HS-5 (cell line): ENCODE measurements at regions not wholly inside any gene's neighbourhood (a gene's known extent, or its start where the extent isn't known, plus 50 kb on each side); places are given as distances from the start of the nearest gene placed in this dataset.

Source experiments
- DNase-seq: peaks from one replicate; pipeline ENCODE4 v3.0.0-alpha.2; 2012; ENCODE audit warnings: low read depth

DNA sequence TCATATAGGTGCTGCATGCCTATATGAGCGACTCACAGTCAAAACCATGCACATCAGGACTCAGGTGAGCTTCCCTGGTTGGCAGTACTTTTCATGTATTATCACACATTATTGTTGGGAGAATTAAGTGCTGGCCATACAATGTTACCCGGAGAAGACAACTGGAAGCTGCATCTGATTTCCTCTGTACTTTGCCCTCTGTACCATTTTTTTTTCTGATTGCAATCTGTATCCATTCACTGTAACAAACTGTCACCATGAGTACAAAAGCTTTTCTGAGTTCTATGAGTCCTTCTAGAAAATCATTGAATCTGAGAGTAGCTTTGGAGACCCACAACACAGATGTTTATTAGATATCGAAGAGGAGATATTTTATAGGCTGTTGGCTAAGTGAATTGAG is 651.0 kb downstream of the NR2F1-AS1 start:
- no peak for DNase-seq

DNA sequence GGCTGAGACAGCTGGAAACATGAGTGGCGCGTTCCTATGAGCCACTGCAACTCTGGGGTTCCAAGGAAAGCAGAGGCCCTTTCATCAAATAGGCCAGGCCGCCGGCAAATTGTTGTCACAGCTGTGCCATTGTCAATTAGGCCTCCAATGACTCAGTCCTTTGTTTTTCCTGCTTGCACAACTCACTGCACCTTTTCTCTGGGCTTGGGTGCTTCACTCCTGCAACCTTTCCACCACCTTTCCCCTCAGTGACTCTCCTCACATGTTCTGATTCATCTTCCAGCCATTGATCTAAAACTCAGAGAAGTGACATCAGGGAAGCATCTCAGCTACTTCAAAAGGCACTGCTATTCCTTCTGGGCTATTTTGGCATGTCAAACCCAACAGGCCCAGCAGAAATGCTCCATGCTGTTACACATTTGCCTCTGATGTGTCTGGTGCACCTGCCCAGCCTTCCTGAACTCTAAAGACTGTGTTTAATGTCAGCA is 653.7 kb downstream of the NR2F1-AS1 start:
- no peak for DNase-seq

- no peak for DNase-seq
These were observed 657.1 kb downstream of the NR2F1-AS1 start for GRCh38 chr5:92923885-92924284.

GRCh38 chr5:92922231-92922967 is 658.6 kb downstream of the NR2F1-AS1 start:
- DNase-seq = no peak

GRCh38 chr5:92917044-92917443 is 664.0 kb downstream of the NR2F1-AS1 start:
- no peak for DNase-seq

DNA sequence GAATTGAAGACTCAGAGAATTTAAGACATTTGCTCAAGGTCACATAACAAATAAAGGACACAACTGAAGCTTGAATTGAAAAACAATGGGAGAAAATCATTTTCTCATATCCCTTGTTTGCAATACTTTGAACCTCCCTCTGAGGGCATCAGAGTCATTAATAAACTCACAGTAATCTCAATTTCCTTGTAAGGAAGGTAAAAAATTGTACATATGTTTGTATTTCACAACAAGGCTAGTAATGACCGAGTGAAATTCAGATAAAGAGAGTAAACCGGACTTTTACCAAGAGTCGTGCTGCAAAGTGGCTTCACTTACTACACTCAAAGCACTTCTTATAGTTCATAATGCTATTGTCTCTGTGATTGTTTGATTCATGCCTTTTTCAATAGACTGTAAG is 665.0 kb downstream of the NR2F1-AS1 start:
- no peak for DNase-seq

DNA sequence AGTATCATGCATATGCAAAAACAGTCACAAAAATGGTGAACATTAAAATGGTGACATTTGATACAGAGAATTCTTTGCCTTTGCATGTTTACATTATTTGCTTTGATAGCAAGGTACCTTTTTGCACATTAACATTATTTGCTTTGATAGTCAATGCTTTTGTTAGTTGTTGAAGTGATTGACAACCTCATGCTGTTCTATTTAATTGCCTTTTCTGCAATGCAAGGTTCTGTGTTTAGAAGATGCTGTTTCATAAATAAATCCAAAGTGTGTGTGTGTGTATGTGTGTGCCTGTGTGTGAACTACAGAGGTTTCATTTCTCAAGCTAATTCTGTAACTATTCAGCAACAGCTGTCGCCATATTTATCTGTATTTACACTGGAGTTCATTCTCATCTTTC is 668.7 kb downstream of the NR2F1-AS1 start:
- no peak for DNase-seq

DNA sequence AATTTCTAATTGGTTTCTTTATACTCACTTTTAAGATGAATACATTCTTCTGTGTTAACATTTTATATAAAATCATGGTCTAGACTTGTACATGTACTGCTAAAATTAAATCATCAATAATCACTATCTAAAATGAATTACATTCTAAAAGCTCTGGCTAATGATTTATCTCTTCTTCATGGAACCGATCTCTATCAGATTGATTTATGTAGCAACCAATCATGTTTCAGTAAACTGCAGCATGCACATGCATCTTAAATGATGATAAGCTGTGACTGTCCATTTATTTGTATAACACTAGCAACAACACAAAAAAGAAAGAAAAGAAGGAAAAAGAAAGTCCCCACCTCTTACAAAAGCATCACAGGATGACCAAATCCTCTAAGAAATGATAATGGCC is 669.2 kb downstream of the NR2F1-AS1 start:
- no peak for DNase-seq

DNA sequence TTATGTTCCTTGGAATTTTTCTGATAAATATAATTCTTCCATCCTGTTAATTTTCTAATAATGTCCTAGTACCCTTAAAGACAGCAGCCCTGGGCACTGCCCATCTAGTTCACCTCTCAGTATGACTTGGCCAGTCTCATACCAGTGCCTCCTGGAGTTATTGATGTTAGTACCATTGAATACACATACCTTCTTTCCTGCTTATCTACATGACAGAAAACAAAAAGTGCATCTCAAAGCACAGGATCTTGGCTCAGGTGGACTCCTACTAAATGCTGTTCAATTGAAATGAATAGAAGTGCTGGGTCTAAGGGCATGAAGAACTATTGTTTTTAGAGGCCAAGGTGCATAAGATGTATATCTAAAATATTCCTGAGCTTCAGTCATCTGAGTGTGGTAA is 669.7 kb downstream of the NR2F1-AS1 start:
- DNase-seq = no peak

- DNase-seq = no peak
These were observed 671.4 kb downstream of the NR2F1-AS1 start for GRCh38 chr5:92909602-92909962.

GRCh38 chr5:92908952-92909601 is 671.9 kb downstream of the NR2F1-AS1 start:
- DNase-seq = no peak

GRCh38 chr5:92907938-92908606 is 672.9 kb downstream of the NR2F1-AS1 start:
- peak; percentile 64 for DNase-seq

- no peak for DNase-seq
These were observed 674.1 kb downstream of the NR2F1-AS1 start for GRCh38 chr5:92906798-92907376.

GRCh38 chr5:92904021-92904420 is 677.0 kb downstream of the NR2F1-AS1 start:
- no peak for DNase-seq

DNA sequence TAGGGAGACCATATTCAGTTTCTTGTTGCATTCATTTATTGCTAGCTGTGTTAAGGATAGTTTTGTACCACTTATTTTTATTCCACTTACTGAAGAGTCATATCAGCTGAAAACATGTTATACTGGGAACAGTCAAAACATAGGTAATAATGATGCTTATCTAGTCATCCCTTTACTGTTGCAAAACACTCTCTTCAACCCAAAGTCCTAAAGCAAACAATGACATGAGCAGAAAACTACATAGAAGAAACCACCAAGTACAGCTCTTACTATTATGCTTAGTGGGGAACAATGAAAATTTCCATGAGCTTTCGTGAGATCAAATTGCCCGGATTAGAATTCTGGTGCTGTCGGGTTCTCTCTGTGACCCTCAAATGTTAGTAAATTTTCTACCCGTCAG is 681.4 kb downstream of the NR2F1-AS1 start:
- no peak for DNase-seq

- DNase-seq = no peak
These were observed 684.3 kb downstream of the NR2F1-AS1 start for GRCh38 chr5:92896722-92897121.

- peak; percentile 22 for DNase-seq
These were observed 690.2 kb downstream of the NR2F1-AS1 start for GRCh38 chr5:92890841-92891244.

DNA sequence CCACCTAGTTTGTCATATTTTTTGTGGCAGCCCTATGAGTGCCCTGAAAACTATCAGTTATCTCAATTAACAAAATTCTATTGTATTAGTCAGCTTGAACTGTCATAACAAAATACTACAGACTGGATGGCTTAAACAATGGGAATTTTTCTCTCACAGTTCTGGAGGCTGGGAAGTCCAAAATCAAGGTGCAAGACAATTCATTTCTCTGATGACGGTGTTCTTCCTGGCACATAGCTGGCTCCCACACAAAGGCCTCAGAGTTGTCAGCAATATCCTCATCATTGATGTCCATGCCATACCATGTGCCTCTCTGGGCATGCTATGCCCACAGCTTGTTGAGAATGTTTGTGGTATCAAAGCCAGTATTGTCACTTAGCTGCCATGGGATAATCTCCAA is 691.9 kb downstream of the NR2F1-AS1 start:
- DNase-seq = no peak

DNA sequence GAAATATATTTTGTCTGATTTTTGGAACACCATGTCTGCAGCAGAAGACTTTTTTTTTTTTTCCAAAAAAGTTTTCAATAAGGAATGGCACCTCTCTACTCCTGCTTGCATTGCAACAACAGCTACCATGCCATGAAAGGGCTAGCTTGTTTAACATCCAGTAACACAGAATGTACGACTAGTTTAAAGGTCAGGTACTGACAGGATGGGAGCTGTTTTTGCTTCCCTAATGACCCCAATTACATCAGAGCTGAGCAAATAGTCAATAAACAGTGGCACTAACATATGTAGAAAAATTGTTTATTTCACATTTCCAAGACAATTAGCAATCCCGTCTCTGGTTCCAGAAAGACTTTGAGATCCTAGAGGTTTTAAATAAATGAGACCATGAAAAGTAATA is 693.8 kb downstream of the NR2F1-AS1 start:
- DNase-seq = no peak

GRCh38 chr5:92886751-92887150 is 694.3 kb downstream of the NR2F1-AS1 start:
- DNase-seq = no peak

- DNase-seq = no peak
These were observed 695.1 kb downstream of the NR2F1-AS1 start for GRCh38 chr5:92885950-92886349.

DNA sequence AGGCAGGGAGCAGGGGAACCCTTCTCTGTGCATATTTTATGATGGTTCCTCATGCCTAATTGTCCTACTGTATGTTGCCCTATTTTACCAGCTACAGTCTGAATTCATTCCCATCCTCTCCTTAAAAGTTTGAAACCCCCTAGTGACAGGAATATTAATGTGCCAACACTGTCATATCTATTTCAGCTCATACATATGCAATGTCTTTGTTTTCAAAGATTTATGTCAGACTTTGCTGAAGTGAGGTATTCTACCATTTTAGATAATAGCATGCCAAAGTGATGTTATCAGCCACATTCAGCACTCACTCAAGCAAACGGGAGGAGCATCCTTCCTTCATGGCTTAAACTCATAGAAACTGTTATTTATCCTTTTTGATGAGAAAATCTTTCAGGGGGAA is 696.5 kb downstream of the NR2F1-AS1 start:
- DNase-seq = no peak
